Karpas-422 (cell line): ENCODE measurements at regions not wholly inside any gene's neighbourhood (a gene's known extent, or its start where the extent isn't known, plus 50 kb on each side); places are given as distances from the start of the nearest gene placed in this dataset.

Experiments
- DNase-seq: peaks from one replicate; pipeline ENCODE4 v3.0.0-alpha.2; 2015
- H2AFZ ChIP-seq: fragments of 200-600 bp; sonication (generic); 2 replicates; pipeline ENCODE4 v1.6.1; 2014; ENCODE audit warnings: antibody characterized with exemption, low read length, mixed read lengths
- H3K27ac ChIP-seq: fragments of 200-600 bp; sonication (generic); 2 replicates; pipeline ENCODE4 v1.5.1; 2014; ENCODE audit warnings: mild to moderate bottlenecking, low read length, moderate library complexity
- H3K27me3 ChIP-seq: fragments of 200-600 bp; sonication (generic); 2 replicates; pipeline ENCODE4 v1.6.1; 2014; ENCODE audit warnings: low read length, mixed read lengths
- H3K36me3 ChIP-seq: fragments of 200-600 bp; sonication (generic); 2 replicates; pipeline ENCODE4 v1.6.1; 2014; ENCODE audit warnings: low read length, mixed read lengths; ENCODE audit not compliant: insufficient read depth
- H3K4me1 ChIP-seq: fragments of 200-600 bp; sonication (generic); 2 replicates; pipeline ENCODE4 v1.6.1; 2014; ENCODE audit warnings: mild to moderate bottlenecking, low read length, mixed read lengths
- H3K4me2 ChIP-seq: fragments of 200-600 bp; sonication (generic); 2 replicates; pipeline ENCODE4 v1.6.1; 2014; ENCODE audit warnings: low read length, low read depth, mild to moderate bottlenecking; ENCODE audit not compliant: poor library complexity, severe bottlenecking
- H3K4me3 ChIP-seq: fragments of 200-600 bp; sonication (generic); 2 replicates; pipeline ENCODE4 v1.5.1; 2014; ENCODE audit warnings: mild to moderate bottlenecking, antibody characterized with exemption, low read length, mixed read lengths
- H3K79me2 ChIP-seq: fragments of 200-600 bp; sonication (generic); 2 replicates; pipeline ENCODE4 v1.6.1; 2014; ENCODE audit warnings: mild to moderate bottlenecking, low read length, mixed read lengths
- H3K9ac ChIP-seq: fragments of 200-600 bp; sonication (generic); 2 replicates; pipeline ENCODE4 v1.6.0; 2014; ENCODE audit warnings: low read length
- H3K9me2 ChIP-seq: fragments of 200-600 bp; sonication (generic), shearing (Covaris generic); replicated peaks from 2 replicates; pipeline ENCODE4 v1.6.0; 2014; ENCODE audit warnings: mild to moderate bottlenecking, low read length, moderate library complexity; ENCODE audit not compliant: insufficient read depth
- H3K9me3 ChIP-seq: fragments of 300-700, 200-600 bp; sonication (generic); 2 replicates; pipeline ENCODE4 v1.6.1; 2014; ENCODE audit warnings: low read length, mixed read lengths
- H4K20me1 ChIP-seq: fragments of 200-600 bp; sonication (generic); 2 replicates; pipeline ENCODE4 v1.6.1; 2014; ENCODE audit warnings: mild to moderate bottlenecking, antibody characterized with exemption, low read length, low read depth; ENCODE audit not compliant: insufficient read depth

DNA sequence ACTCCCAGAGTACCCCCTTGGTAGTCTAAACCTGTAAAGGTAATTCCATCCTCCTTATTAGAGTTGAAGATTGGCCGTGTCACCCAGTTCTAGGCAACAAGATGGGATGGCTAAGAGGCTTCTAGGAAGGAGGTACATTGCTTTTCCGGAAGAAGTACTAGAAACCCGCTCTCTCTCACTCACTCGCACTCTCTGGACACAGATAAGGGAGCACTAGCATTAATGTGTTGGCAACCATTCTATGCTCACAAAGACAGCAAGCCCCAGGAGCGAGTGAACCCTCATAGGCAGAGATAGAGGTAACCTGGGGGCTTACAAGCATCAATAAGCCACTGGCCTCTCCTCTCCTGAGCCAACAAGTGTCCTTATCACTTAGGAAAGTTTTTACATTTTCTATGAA, 503.2 kb upstream of the JARID2 start:
- H3K9me2 ChIP-seq, result no peaks in the 10 kb centered on the region
- no peak overlapping the region for H3K4me3 ChIP-seq
- H3K4me1 ChIP-seq, result no peaks in the 10 kb centered on the region
- no peaks in the 10 kb centered on the region for H4K20me1 ChIP-seq
- H3K36me3 ChIP-seq, result no peaks in the 10 kb centered on the region
- H3K79me2 ChIP-seq, result no peaks in the 10 kb centered on the region
- H3K27me3 ChIP-seq, result no peaks in the 10 kb centered on the region
- no peak overlapping the region for H2AFZ ChIP-seq
- no peak overlapping the region for H3K27ac ChIP-seq
- no peak overlapping the region for H3K9ac ChIP-seq
- H3K9me3 ChIP-seq, result no peaks in the 10 kb centered on the region
- no peak overlapping the region for H3K4me2 ChIP-seq
- no peak for DNase-seq

GRCh38 chr6:14743144-14743473, 502.8 kb upstream of the JARID2 start:
- H3K36me3 ChIP-seq, result no peaks in the 10 kb centered on the region
- no peak overlapping the region for H3K9ac ChIP-seq
- no peaks in the 10 kb centered on the region for H3K9me3 ChIP-seq
- H3K27ac ChIP-seq, result no peak overlapping the region
- H3K4me2 ChIP-seq, result no peak overlapping the region
- no peaks in the 10 kb centered on the region for H3K9me2 ChIP-seq
- no peak for DNase-seq
- H3K4me1 ChIP-seq, result no peaks in the 10 kb centered on the region
- H4K20me1 ChIP-seq, result no peaks in the 10 kb centered on the region
- no peak overlapping the region for H2AFZ ChIP-seq
- no peaks in the 10 kb centered on the region for H3K27me3 ChIP-seq
- no peak overlapping the region for H3K4me3 ChIP-seq
- no peaks in the 10 kb centered on the region for H3K79me2 ChIP-seq

- no peak for DNase-seq
Measured at GRCh38 chr6:14743474-14744211, 502.2 kb upstream of the JARID2 start.

DNA sequence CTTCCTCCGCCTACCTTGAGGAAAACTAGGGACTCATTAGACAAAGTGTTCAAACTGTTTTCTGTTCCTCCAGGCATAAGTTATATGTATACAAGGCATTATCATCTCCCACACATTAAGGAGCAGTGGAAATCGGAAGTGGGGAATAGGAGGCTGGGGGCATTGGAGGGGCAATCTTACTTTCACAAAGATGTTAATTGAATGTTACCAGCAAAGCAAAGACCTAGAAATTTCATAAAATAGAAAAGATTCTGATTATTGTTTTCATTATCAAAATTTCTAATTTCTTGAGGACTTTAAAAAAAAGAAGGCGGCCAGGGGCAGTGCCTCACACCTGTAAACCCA, 501.7 kb upstream of the JARID2 start:
- H3K27me3 ChIP-seq, result no peaks in the 10 kb centered on the region
- H3K27ac ChIP-seq, result no peak overlapping the region
- H3K36me3 ChIP-seq, result no peaks in the 10 kb centered on the region
- no peaks in the 10 kb centered on the region for H3K9me2 ChIP-seq
- no peaks in the 10 kb centered on the region for H3K79me2 ChIP-seq
- H3K4me3 ChIP-seq, result no peak overlapping the region
- no peak overlapping the region for H3K4me2 ChIP-seq
- no peak overlapping the region for H3K9ac ChIP-seq
- no peaks in the 10 kb centered on the region for H4K20me1 ChIP-seq
- no peak for DNase-seq
- H3K9me3 ChIP-seq, result no peaks in the 10 kb centered on the region
- no peaks in the 10 kb centered on the region for H3K4me1 ChIP-seq
- no peak overlapping the region for H2AFZ ChIP-seq

More at GRCh38 chr6:14743474-14744211, 502.2 kb upstream of the JARID2 start:
- no peak overlapping the region for H3K4me3 ChIP-seq
- no peaks in the 10 kb centered on the region for H3K4me1 ChIP-seq
- no peak overlapping the region for H2AFZ ChIP-seq
- H3K4me2 ChIP-seq, result no peak overlapping the region
- no peaks in the 10 kb centered on the region for H3K9me3 ChIP-seq
- H3K79me2 ChIP-seq, result no peaks in the 10 kb centered on the region
- no peak overlapping the region for H3K9ac ChIP-seq
- H3K27me3 ChIP-seq, result no peaks in the 10 kb centered on the region
- H4K20me1 ChIP-seq, result no peaks in the 10 kb centered on the region
- no peaks in the 10 kb centered on the region for H3K36me3 ChIP-seq
- H3K9me2 ChIP-seq, result no peaks in the 10 kb centered on the region
- no peak overlapping the region for H3K27ac ChIP-seq

DNA sequence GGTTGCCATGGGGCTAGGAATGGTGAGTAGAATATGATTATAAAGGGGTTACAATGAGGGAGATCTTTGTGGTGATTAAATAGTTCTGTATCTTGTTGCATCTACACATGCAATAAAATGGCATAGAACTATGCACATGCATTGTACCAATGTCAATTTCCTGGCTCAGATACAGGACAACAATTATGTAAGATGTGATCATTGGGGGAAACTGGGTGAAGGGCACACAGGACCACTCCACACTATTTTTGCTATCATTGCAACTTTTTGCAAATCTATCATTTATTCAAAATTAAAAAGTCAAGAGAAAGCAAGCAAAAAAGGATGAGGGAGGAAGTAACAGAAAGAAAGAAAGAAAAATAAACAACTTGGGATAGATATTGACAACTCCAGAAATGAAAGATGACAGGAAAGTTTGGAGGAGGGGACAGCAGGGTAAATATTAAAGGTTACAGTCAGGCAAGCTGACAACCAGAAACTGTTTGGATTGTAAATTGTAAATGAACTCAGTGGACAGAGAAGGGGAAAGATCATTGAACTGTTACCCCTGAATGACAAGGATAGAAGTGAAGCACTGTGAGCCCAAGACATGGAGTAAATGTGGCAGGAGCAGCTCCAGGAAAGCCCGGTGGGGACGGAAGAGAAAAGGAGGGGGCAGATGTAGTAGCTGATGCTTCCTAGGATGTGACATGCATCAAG, 499.6 kb upstream of the JARID2 start:
- no peak for DNase-seq
- H3K9ac ChIP-seq, result no peak overlapping the region
- no peaks in the 10 kb centered on the region for H3K36me3 ChIP-seq
- H3K4me2 ChIP-seq, result no peak overlapping the region
- H3K9me3 ChIP-seq, result no peaks in the 10 kb centered on the region
- no peaks in the 10 kb centered on the region for H3K27me3 ChIP-seq
- H3K27ac ChIP-seq, result no peak overlapping the region
- no peak overlapping the region for H3K4me3 ChIP-seq
- H4K20me1 ChIP-seq, result no peaks in the 10 kb centered on the region
- no peaks in the 10 kb centered on the region for H3K9me2 ChIP-seq
- H2AFZ ChIP-seq, result no peak overlapping the region
- H3K4me1 ChIP-seq, result no peaks in the 10 kb centered on the region
- no peaks in the 10 kb centered on the region for H3K79me2 ChIP-seq

- Histone ChIP-seq H3K79me2 (no peaks in the 10 kb centered on the region), H3K9me3 (no peaks in the 10 kb centered on the region), H3K36me3 (no peaks in the 10 kb centered on the region), H3K4me3 (no peak overlapping the region), H3K4me2 (no peak overlapping the region), H2AFZ (no peak overlapping the region), H3K27ac (no peak overlapping the region), H3K27me3 (no peaks in the 10 kb centered on the region), H3K4me1 (no peaks in the 10 kb centered on the region), H4K20me1 (no peaks in the 10 kb centered on the region), H3K9me2 (no peaks in the 10 kb centered on the region), H3K9ac (no peak overlapping the region)
- no peak for DNase-seq
Measured at GRCh38 chr6:14747881-14748520, 497.9 kb upstream of the JARID2 start.

DNA sequence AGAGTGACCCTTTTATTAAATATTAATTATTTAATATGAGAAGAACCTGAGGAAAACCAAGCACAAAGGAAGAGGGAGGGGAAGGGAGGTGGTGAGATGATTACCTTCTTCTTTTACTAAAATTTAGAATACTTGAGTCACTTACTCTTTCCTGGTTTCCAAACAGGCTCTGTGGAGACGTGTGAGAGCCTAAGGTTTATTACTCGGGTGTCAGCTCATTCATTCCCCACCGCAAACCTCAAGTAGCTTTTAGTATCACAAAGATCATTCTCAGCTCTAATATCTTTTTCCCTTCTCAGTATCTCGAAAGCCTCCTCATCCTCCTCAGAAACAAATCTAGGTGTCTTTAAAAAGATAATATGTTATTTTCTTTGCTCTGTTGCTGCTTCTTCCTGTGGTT, 497.2 kb upstream of the JARID2 start:
- no peaks in the 10 kb centered on the region for H3K4me1 ChIP-seq
- H3K27ac ChIP-seq, result no peak overlapping the region
- no peaks in the 10 kb centered on the region for H3K9me3 ChIP-seq
- H2AFZ ChIP-seq, result no peak overlapping the region
- no peaks in the 10 kb centered on the region for H3K27me3 ChIP-seq
- no peaks in the 10 kb centered on the region for H3K36me3 ChIP-seq
- no peaks in the 10 kb centered on the region for H4K20me1 ChIP-seq
- no peak overlapping the region for H3K9ac ChIP-seq
- no peaks in the 10 kb centered on the region for H3K79me2 ChIP-seq
- no peak overlapping the region for H3K4me3 ChIP-seq
- H3K4me2 ChIP-seq, result no peak overlapping the region
- H3K9me2 ChIP-seq, result no peaks in the 10 kb centered on the region
- no peak for DNase-seq

- H3K36me3 ChIP-seq, result no peaks in the 10 kb centered on the region
- H3K27me3 ChIP-seq, result no peaks in the 10 kb centered on the region
- no peak overlapping the region for H3K9ac ChIP-seq
- no peak overlapping the region for H2AFZ ChIP-seq
- H3K4me2 ChIP-seq, result no peak overlapping the region
- H3K9me2 ChIP-seq, result no peaks in the 10 kb centered on the region
- no peaks in the 10 kb centered on the region for H3K79me2 ChIP-seq
- no peak for DNase-seq
- no peaks in the 10 kb centered on the region for H3K9me3 ChIP-seq
- H4K20me1 ChIP-seq, result no peaks in the 10 kb centered on the region
- no peak overlapping the region for H3K27ac ChIP-seq
- no peak overlapping the region for H3K4me3 ChIP-seq
- H3K4me1 ChIP-seq, result no peaks in the 10 kb centered on the region
Measured at GRCh38 chr6:14750059-14750661, 495.7 kb upstream of the JARID2 start.
